ENCODE measurements at regions not wholly inside any gene's neighbourhood (a gene's known extent, or its start where the extent isn't known, plus 50 kb on each side); places are given as distances from the start of the nearest gene placed in this dataset.
"Not testable (repeated sequence)": the region's sequence is repeated elsewhere in the genome, so short reads cannot be mapped to it uniquely, and the experiment has no call there.

DNA sequence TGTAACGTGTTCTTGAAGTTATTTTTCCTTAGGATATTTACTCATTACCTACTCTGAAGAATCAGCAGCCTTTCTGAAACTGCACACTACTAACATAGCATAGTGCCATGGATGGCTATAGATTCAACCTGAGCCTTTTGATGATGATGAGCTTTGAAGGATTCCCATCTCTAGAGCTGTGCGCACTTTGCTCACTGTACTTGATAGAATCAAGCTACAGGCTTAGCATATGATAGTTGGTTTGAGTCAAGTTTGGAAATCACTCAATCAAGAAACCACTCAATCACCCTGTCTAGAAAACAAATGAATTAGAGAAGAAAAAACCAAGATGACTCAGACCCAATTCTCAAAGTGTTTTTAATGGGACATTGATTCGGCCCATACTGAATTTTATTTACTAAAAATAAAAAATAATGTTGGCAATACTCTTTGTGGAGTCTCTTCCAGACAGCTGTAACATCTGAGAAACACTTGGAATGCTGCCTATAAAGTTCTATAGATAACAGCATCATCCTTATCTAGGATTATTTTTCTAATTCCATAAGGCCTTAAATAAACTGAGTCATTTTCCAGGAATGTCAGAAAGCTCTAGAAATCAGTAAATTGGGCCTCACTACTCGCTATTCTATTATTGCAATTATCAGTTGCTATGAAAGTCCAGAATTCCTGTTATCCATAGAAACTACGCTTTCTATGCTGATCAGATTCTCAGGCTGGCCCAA is 259.0 kb upstream of the ERBB4 start:
- no peak overlapping the region for H3K4me2 ChIP-seq (ENCODE audit: insufficient read depth, low read length)
- no peaks in the 10 kb centered on the region for H4K20me1 ChIP-seq (ENCODE audit: insufficient read depth, low read length)
- peaks cover 3% of the 10 kb centered on the region for H3K4me1 ChIP-seq (ENCODE audit: insufficient read depth, low read length)
- no peaks in the 10 kb centered on the region for H3K9me3 ChIP-seq (ENCODE audit: low read depth, low read length)
- no peak overlapping the region for H2AFZ ChIP-seq (ENCODE audit: low read length)
- H3K4me3 ChIP-seq (ENCODE audit: insufficient read depth, low read length): no peak overlapping the region
- H3K36me3 ChIP-seq (ENCODE audit: insufficient read depth, low read length): no peaks in the 10 kb centered on the region
- TF ChIP-seq, protein P1, sequence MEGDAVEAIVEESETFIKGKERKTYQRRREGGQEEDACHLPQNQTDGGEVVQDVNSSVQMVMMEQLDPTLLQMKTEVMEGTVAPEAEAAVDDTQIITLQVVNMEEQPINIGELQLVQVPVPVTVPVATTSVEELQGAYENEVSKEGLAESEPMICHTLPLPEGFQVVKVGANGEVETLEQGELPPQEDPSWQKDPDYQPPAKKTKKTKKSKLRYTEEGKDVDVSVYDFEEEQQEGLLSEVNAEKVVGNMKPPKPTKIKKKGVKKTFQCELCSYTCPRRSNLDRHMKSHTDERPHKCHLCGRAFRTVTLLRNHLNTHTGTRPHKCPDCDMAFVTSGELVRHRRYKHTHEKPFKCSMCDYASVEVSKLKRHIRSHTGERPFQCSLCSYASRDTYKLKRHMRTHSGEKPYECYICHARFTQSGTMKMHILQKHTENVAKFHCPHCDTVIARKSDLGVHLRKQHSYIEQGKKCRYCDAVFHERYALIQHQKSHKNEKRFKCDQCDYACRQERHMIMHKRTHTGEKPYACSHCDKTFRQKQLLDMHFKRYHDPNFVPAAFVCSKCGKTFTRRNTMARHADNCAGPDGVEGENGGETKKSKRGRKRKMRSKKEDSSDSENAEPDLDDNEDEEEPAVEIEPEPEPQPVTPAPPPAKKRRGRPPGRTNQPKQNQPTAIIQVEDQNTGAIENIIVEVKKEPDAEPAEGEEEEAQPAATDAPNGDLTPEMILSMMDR (IDR thresholded peaks at IDR 0.05; ENCODE audit: extremely low read depth, low read depth, low read length): no peak
- H3K79me2 ChIP-seq (ENCODE audit: insufficient read depth, low read length): no peaks in the 10 kb centered on the region
- H3K27me3 ChIP-seq (ENCODE audit: insufficient read depth, low read length): no peaks in the 10 kb centered on the region
- H3K27ac ChIP-seq (ENCODE audit: low read depth, low read length): no peak overlapping the region
- DNase-seq (ENCODE audit: insufficient read length, low spot score, missing footprints): no peak

DNA sequence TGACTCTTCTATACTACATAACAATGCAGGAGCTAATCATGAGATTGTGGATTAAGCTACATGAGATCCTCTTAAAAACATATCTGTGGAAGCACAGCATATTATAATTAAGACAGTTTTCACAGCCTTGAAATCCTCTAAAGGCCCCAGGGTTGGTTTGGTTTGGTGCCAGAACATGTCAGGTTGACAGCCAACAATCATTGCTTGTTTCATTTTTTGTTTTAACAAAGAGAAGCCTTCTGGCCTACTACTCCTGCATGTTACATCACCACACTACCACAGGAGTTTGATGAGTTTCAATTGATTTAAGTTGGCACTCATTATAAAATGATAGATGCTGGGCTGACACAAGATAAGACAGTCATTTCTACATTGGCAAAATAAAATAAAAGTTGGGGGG is 255.9 kb upstream of the ERBB4 start:
- Histone ChIP-seq H3K79me2 (ENCODE audit: insufficient read depth, low read length) (no peaks in the 10 kb centered on the region), H3K4me2 (ENCODE audit: insufficient read depth, low read length) (no peak overlapping the region), H2AFZ (ENCODE audit: low read length) (no peak overlapping the region), H3K4me1 (ENCODE audit: insufficient read depth, low read length) (peaks cover 3% of the 10 kb centered on the region), H3K9me3 (ENCODE audit: low read depth, low read length) (no peaks in the 10 kb centered on the region), H3K27ac (ENCODE audit: low read depth, low read length) (no peak overlapping the region), H3K36me3 (ENCODE audit: insufficient read depth, low read length) (no peaks in the 10 kb centered on the region), H4K20me1 (ENCODE audit: insufficient read depth, low read length) (no peaks in the 10 kb centered on the region), H3K27me3 (ENCODE audit: insufficient read depth, low read length) (no peaks in the 10 kb centered on the region), H3K4me3 (ENCODE audit: insufficient read depth, low read length) (no peak overlapping the region)
- TF ChIP-seq, protein P1 (IDR thresholded peaks at IDR 0.05; ENCODE audit: extremely low read depth, low read depth, low read length): no peak
- DNase-seq (ENCODE audit: insufficient read length, low spot score, missing footprints): no peak

DNA sequence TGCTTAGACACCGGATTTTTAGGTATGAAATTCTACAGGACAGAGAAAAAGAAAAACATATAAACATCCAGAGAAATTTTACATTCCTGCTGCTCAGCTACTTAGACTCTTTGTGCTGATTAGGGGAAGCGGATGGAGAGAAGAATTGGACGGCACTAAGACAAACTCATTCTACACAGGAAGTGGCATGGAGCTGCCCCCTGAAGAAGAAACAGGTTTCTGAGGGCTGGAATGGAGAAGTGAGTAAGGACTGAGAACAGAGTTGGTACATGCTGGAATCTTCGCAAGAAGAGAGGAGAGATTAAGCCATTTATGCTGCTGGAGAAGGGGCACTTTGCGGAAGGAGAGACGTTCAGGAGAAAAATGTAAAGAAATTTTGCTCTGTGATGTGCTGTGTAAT is 253.0 kb upstream of the ERBB4 start:
- no peak overlapping the region for H2AFZ ChIP-seq (ENCODE audit: low read length)

DNA sequence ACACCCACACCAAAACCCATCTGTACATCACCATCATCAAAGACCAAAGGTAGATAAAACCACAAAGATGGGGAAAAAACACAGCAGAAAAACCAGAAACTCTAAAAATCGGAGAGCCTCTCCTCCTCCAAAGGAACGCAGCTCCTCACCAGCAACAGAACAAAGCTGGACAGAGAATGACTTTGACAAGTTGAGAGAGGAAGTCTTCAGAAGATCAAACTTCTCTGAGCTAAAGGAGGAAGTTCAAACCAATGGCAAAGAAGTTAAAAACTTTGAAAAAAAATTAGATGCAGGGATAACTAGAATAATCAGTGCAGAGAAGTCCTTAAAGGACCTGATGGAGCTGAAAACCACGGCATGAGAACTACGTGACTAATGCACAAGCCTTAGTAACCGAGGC is 247.5 kb upstream of the ERBB4 start:
- not testable (repeated sequence) for H3K36me3 ChIP-seq (ENCODE audit: insufficient read depth, low read length); H3K4me3 ChIP-seq (ENCODE audit: insufficient read depth, low read length); H2AFZ ChIP-seq (ENCODE audit: low read length); DNase-seq (ENCODE audit: insufficient read length, low spot score, missing footprints); H3K4me2 ChIP-seq (ENCODE audit: insufficient read depth, low read length); H3K4me1 ChIP-seq (ENCODE audit: insufficient read depth, low read length); H3K27ac ChIP-seq (ENCODE audit: low read depth, low read length); H4K20me1 ChIP-seq (ENCODE audit: insufficient read depth, low read length); H3K27me3 ChIP-seq (ENCODE audit: insufficient read depth, low read length); H3K9me3 ChIP-seq (ENCODE audit: low read depth, low read length); H3K79me2 ChIP-seq (ENCODE audit: insufficient read depth, low read length)

More for the DNA sequence above, 253.0 kb upstream of the ERBB4 start:
- no peaks in the 10 kb centered on the region for H3K27me3 ChIP-seq (ENCODE audit: insufficient read depth, low read length)
- H3K4me3 ChIP-seq (ENCODE audit: insufficient read depth, low read length): no peak overlapping the region
- H3K4me2 ChIP-seq (ENCODE audit: insufficient read depth, low read length): no peak overlapping the region
- no peaks in the 10 kb centered on the region for H3K79me2 ChIP-seq (ENCODE audit: insufficient read depth, low read length)
- no peak for DNase-seq (ENCODE audit: insufficient read length, low spot score, missing footprints)
- H3K36me3 ChIP-seq (ENCODE audit: insufficient read depth, low read length): no peaks in the 10 kb centered on the region
- H3K27ac ChIP-seq (ENCODE audit: low read depth, low read length): no peak overlapping the region
- no peaks in the 10 kb centered on the region for H4K20me1 ChIP-seq (ENCODE audit: insufficient read depth, low read length)
- TF ChIP-seq, protein P1 (IDR thresholded peaks at IDR 0.05; ENCODE audit: extremely low read depth, low read depth, low read length): no peak
- no peaks in the 10 kb centered on the region for H3K9me3 ChIP-seq (ENCODE audit: low read depth, low read length)
- H3K4me1 ChIP-seq (ENCODE audit: insufficient read depth, low read length): no peaks in the 10 kb centered on the region

Measured in osteoblast (primary cell).